Pancreas (tissue), 10 donors: ENCODE measurements at regions not wholly inside any gene's neighbourhood (a gene's known extent, or its start where the extent isn't known, plus 50 kb on each side); places are given as distances from the start of the nearest gene placed in this dataset.

Experiments used
- ATAC-seq, 4 donors: fragments of 200-7000 bp; cut with Tn5 transposase; one replicate each; pipeline versions ENCODE4 v1.8.0 to v1.9.1; 2020; ENCODE audit warnings: mild to moderate bottlenecking in 4 of 4, moderate library complexity in 4 of 4
- DNase-seq, 6 donors: peaks; one replicate each; pipeline ENCODE4 v3.0.0-alpha.2; 2020
- FAIRE-seq: peaks from 2 replicates; lab custom pipeline; 2012; peaks lifted over from hg19 to GRCh38; lab: Jason Lieb, UNC
- H3K27ac ChIP-seq, 4 donors: fragments of 200-600 bp; sonication (generic); 1 replicate in 3 of 4; 2 replicates in 1 of 4; pipeline versions ENCODE4 v1.5.0 to v1.8.0; 2020
- H3K27me3 ChIP-seq, 4 donors: fragments of 200-600 bp; one replicate each; pipeline ENCODE4 v1.8.0; 2021
- H3K36me3 ChIP-seq, 3 donors: fragments of 200-600 bp; sonication (generic) in 1 of 3; one replicate each; pipeline versions ENCODE4 v1.5.0 to v1.8.0; 2020 to 2021
- H3K4me1 ChIP-seq, 3 donors: fragments of 200-600 bp; one replicate each; pipeline ENCODE4 v1.8.0; 2021
- H3K4me3 ChIP-seq, 4 donors: fragments of 200-600 bp; sonication (generic) in 2 of 4; one replicate each; pipeline versions ENCODE4 v1.5.0 to v1.8.0; 2020 to 2021
- H3K9me3 ChIP-seq, 4 donors: fragments of 200-600 bp; one replicate each; pipeline ENCODE4 v1.8.0; 2021
- CTCF ChIP-seq, 4 donors: fragments of 200-600 bp; sonication (generic) in 3 of 4; IDR thresholded peaks; one replicate each; pipeline versions ENCODE4 v1.5.0 to v1.8.0; 2021; ENCODE audit warnings: antibody characterized with exemption in 4 of 4
- whole genome bisulfite sequencing, 2 donors: extraction: QIAGEN DNeasy Blood & Tissue Kit; methylation state at CpG; one replicate each; pipeline ENCODE4 v1.1.7; 2013; 5-methylcytosine and 5-hydroxymethylcytosine counted together
- intact Hi-C, 3 donors: fragments of 100-400 bp; cut with DNase I; formaldehyde crosslinking; loops; one replicate each; pipeline versions ENCODE4 v1.11.1 to v1.14.2; 2022
- donor health status: healthy with polysubstance abuse.
- donor health status: DM: no; HTN: no; CAD: no; lungs with moderate emphysema.
- donor health status: DM: no; HTN: no; CAD: no.
- donor health status: control.
- donor health status: control.
- donor health status: Bipolar disorder and iron deficiency.
- donor health status: DM: yes; HTN: yes; CAD: no.
- donor health status: DM: no; HTN: no; CAD: no.
- donor health status: DM: no; HTN: no; CAD: no.
- donor health status: DM: yes; HTN: yes; CAD: no.

GRCh38 chr5:142206801-142207200, 98.2 kb downstream of the NDFIP1 start:
- ATAC-seq (no peak), DNase-seq (no peak), FAIRE-seq (no peak)
- TF ChIP-seq CTCF (IDR thresholded peaks at IDR 0.05): no peak
- Histone ChIP-seq H3K36me3 (no peaks in the 10 kb centered on the region), H3K4me1 (no peaks in the 10 kb centered on the region), H3K27me3 (no peaks in the 10 kb centered on the region), H3K9me3 (no peaks in the 10 kb centered on the region), H3K4me3 (no peak overlapping the region), H3K27ac (no peak overlapping the region)
- 30 to 41% methylated on average over 2 of the region's 2 CpGs for WGBS, 2 donors
- intact Hi-C loops: no loop called here

GRCh38 chr5:142204219-142204618, 95.6 kb downstream of the NDFIP1 start:
- TF ChIP-seq CTCF (IDR thresholded peaks at IDR 0.05): no peak
- no peaks in the 10 kb centered on the region for H3K36me3 ChIP-seq
- no peak overlapping the region for H3K4me3 ChIP-seq
- no peaks in the 10 kb centered on the region for H3K9me3 ChIP-seq
- 59 to 65% methylated on average over 4 of the region's 4 CpGs for WGBS, 2 donors
- H3K27ac ChIP-seq: no peak overlapping the region
- no peak for DNase-seq
- H3K4me1 ChIP-seq: no peaks in the 10 kb centered on the region
- no peak for FAIRE-seq
- intact Hi-C loops: no loop called here
- no peak for ATAC-seq
- no peaks in the 10 kb centered on the region for H3K27me3 ChIP-seq
